ENCODE measurements at regions not wholly inside any gene's neighbourhood (a gene's known extent, or its start where the extent isn't known, plus 50 kb on each side); places are given as distances from the start of the nearest gene placed in this dataset.
A peak's percentile ranks its signal among the peaks of the same experiment; 100 is the strongest.
"Not testable (repeated sequence)": the region's sequence is repeated elsewhere in the genome, so short reads cannot be mapped to it uniquely, and the experiment has no call there.

DNA sequence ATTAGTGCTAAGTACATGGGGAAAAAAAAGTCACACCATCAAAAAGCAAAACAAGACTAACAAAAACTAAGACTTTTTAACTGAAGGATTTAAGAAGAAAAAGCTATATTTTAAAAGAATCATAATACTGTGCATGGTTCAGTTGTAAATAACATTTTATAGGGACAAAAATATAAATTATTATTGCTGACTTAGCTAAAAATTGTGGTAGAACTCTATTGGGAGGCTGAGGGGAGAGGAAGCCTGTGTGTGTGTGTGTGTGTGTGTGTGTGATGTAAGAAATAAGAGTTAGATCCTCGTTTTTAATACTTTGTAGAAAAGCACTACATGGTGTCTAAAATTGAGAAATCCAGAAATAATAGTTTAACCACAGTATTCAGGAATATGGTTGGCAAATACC, 1950.9 kb upstream of the TENM3 start:
- DNase-seq: no peak

DNA sequence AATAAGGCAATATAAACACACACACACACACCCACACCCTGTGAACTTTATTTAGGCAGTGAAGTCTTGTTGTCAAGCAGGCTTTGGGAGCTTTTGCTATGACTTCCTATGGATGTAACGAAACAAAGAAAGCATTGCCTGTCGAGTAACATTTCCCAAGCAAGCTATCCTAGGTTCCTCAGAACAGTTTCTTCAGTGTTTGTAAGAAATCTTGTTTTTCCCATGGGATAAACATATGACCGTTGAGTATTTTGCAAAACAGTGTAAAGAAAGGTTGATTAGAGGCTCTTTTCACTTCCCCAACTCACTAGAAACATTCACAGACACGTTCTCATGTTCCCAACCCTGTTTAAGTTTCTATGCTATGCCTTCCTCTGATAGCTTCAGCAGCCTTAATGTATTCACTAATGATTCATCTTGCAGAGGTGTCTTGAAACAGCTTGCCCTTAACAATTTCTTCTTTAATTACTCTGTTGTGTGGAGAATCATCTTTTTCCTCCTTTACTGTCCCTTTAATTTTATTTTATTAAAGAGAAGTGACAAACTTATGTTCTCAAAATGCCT, 1947.1 kb upstream of the TENM3 start:
- DNase-seq: no peak

DNA sequence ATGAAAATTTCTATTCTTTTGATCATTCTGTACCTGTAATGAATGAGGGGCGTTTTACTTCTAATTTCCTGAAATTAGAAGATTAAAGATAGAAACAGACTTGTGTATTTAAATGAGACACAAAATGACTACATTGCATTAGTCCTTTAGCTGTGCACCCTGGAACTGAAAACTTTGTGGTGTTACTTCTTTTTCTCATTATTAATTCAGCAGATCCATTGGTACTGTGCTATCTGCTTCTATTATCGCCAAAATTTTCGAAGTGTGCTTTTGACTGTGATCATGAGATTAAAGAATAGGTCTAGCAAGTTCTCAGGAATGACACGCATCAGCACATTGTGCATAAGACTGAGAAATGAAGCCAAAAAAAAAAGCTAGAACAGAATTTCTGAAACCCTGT, 1938.9 kb upstream of the TENM3 start:
- DNase-seq: no peak

DNA sequence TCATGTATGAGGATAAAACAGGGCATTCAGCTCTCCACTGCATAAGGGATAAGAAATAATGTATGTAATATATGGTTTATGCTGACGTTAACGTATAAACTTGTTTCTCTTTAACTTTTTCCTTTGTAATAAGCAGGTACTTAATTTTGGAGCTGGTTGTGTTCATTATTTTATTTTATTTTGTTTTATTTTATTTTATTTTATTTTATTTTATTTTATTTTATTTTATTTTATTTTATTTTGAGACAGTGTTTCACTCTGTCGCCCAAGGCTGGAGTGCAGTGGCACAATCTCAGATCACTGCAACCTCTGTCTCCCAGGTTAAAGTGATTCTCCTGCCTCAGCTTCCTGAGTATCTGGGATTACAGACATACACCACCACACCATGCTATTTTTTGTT, 1932.6 kb upstream of the TENM3 start:
- no peak for DNase-seq

DNA sequence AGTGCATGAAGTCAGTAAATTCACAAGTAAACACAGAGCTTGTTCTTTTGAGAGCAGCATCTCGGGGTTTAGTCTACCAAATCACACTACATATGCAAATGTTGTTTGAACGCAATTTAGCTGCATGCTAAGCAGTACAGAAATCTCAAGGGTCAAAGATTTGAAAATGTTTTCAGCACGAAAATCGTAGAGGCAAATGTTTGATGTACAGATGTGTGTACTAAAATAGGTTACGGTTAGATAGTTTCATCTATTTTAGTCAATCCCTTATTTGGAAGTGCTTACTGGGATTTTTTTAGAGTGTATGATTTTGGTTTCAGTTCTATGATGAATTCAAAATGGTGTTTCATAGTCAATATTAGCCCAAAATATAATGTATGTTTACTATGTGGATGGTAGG, 1928.2 kb upstream of the TENM3 start:
- no peak for DNase-seq

DNA sequence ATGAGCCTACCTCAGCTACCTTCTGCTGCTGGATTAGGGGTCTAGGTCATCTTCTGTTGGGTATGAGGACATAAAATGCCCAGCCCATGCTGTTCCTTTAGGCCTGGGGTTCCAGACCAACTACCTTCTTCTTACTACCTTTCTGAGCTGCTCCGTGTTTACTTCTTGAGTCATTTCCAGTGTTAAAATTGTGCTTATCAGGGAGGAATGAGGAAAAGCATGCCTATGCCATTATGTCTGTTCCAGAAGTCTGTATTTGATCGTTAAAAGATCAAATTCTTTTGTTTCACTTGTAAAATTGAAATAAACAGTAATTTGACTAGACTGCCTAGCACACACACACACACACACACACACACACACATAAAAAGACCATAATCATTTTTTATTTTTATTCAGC, 1912.7 kb upstream of the TENM3 start:
- DNase-seq: no peak

DNA sequence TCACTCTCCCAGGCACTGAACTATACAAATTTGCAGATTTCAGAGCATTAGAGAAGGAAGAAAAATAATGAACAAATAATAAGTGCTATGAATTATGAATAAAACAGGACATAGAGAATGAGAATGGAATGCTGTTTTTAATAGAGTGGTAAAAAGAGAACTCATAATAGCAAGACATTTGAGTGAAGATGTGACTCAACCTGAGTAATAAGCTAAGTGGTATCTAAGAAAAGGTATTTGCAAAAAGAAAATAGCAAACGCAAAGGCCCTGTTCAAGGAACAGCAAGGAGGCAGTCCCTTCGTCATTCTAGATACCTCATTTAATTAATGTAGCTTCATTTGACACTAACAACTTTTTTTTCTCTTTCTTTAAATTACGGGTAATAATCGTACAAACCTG, 1910.0 kb upstream of the TENM3 start:
- DNase-seq: no peak

DNA sequence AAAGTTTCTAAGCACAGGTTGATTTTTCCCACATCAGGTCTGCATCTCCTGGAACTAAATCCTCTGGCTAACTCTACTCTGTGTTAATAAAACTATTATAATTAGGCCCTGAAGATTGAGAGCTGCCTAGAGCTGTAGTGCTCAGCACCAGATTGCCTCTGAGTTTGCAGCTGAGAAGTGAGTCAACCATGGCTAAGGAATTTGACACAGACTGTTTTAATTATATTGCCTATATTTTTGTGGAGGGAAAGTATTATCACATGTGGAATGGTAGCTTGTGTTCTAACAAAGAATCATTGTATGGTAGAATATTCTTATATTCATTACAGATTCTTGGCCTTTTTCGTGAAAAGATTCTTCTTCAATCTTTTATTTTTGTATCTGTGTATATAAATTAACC, 1907.6 kb upstream of the TENM3 start:
- no peak for DNase-seq

DNA sequence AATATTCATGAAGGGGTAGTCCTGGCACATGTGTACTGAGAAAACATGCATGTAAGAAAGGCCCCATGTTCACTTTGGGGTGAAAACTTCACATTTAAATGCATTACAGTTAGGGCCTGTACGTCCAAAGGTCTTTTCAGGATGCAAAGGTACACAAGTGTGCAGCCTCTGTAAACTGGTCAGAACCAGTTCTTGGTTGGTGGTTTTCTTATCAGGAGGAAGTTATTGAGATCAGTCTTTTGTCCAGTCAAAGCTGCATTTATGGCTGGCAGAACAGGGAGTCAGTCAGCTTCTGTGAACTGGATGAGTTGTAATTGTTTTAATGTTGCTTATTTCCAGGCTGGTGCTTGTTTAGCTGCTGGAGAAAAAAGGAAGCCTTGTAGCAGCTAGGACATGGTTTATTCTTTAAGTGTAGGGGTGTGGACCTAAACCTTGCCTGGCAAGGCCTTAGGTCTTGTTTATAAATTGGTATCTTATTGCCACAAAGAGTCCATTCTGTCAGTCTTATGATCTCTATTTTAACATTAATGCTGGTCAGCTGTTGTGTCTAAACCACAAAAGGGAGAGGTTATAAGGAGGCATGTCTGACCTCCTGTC, 1906.6 kb upstream of the TENM3 start:
- DNase-seq: peak; percentile 3

DNA sequence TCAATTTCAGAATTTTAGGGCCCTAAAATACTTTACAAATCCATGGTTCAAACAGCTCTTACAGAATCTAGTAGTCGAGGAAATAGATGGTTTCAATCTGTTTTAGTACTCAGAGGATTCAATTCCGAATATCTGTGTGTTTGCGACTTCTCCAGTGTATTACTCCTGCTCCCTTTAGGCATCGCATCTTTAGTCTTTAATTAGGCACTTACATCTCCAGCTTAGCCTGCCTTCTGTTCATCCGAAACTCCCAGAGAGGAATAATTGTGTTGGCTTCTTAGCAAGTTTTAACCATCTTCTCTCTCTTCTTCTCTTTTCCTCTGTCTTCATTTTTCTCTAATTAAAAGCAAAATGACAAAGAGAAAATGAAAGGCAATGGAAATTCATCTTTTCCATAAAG, 1901.3 kb upstream of the TENM3 start:
- no peak for DNase-seq

DNA sequence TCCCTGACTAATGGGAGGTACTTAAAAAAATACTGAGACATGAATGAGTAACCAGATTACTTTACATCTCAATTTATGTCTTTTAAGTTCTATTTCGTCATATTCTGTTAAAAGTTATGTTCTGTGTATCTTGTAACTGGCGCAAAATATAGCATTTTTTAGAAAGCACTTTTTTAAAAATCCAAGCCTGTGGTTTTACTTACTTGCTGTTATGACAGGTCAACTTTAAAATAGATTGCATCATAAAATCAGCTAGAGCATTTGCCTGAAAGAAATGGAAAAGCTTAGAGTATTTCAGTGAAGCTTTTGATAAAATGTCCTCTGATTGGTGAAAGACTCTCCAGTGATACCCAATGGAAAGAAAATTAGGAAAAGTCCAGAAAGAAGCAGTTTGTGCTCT, 1892.3 kb upstream of the TENM3 start:
- DNase-seq: no peak

DNA sequence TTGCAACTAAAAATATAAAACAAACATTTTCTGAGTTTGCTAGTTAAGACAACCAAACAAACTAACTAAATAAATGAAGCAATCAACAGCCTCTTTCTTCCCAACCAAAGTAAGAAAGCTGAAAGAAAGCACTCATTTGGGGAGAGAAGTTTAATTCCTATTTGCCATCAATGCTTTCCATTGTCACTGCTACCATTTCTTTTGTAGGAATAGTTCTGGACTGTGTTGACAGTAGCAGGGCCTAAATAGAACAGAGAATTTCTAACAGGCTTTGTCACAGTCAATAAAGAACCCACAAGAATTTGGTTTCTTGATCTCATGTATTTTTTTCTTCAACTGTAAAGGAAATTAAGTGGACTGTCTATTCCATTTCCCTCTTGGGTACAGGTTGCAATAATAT, 1886.4 kb upstream of the TENM3 start:
- no peak for DNase-seq

DNA sequence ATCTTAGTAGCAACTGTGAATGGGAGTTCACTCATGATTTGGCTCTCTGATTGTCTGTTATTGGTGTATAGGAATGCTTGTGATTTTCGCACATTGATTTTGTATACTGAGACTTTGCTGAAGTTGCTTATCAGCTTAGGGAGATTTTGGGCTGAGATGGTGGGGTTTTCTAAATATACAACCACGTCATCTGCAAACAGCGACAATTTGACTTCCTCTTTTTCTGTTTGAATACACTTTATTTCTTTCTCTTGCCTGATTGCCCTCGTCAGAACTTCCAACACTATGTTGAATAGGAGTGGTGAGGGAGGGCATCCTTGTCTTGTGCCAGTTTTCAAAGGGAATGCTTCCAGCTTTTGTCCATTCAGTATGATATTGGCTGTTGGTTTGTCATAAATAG, 1883.1 kb upstream of the TENM3 start:
- not testable (repeated sequence) for DNase-seq

DNA sequence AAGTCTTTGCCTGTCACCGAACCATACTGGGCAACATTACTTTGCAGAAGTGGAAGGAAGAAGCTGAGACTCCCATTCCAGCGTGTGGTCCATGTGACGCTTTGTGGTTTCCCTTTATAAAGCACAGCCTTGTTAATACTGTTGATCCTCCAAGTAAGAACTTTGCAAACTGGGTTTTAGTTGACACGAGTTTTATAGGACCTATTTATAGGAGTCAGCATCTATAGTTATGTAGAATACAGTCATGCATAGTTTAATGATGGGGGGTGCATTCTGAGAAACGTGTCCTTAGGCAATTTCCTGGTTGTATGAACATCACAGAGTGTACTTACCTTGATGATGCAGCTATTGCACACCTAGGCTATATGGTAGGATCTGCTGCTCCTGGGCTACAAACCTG, 1879.4 kb upstream of the TENM3 start:
- no peak for DNase-seq

DNA sequence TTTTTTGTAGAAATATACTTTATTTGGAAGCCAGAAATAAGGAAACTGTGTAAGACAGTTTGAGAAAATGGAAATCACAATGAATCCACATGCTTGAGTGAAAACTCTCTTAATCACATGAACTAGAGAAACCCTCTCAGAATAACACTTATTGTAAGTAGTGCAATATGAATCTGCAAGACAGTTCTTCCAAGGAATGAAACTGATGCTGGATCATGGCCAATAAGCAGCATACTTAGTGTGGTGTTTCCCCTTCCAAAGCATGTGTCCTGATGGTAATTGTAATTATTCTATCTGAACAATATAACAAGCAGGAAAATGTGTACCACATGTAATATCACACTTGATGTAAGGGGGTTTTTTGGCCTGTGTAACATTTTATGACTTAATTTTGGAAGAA, 1870.5 kb upstream of the TENM3 start:
- DNase-seq: no peak

DNA sequence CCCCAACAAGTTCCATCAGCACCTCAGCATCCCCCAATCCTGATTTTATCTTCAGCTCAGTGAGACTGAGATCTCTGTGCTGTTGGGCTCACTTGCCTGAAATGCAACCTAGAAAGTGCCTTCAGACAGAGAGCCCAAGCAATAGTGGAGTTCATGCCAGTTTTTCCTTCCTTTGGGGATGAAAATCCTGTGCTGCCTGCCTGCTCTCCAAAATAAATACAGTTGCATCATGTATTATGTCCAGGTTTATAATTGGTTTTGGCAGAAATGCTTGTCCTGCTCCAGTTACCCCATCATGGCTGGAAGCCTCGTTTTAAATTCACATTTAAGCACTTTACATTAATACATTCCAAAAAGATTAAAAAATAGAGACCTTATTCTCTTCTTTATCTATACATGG, 1865.5 kb upstream of the TENM3 start:
- no peak for DNase-seq

DNA sequence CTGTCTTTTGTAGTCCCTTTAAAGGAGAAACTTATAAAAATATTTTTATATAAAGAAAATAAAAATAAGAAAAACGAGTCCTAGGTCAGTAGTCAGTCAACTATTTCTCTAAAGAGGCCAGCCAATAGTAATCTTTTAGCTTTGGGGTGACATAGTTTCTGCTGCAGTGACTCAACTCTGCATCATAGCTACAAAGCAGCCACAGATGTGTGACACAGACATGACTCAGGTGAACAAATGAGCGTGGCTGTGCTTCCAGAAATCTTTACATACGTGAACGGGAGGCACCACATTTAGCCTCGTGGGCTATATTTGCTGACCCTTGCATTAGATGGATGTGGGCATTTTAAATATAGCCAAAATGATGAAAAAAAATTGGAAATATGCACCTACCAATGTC, 1862.5 kb upstream of the TENM3 start:
- DNase-seq: no peak

DNA sequence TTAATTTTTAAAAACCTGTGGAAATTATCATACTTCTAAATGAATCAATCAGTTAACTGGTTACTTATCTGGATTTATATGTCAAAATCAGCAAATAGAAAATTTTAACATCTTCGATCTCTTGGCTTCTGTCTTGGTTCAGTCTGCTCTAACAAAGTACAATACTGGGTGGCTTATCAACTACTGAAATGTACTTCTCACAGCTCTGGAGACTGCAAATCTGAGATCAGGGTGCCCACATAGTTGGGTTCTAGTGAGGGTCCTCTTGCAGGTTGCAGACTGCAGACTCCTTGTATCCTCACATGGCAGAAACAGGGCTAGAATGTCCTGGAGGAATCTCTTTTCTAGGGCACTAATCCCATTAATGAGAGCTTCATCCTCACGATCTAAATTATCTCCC, 1851.6 kb upstream of the TENM3 start:
- DNase-seq: no peak

DNA sequence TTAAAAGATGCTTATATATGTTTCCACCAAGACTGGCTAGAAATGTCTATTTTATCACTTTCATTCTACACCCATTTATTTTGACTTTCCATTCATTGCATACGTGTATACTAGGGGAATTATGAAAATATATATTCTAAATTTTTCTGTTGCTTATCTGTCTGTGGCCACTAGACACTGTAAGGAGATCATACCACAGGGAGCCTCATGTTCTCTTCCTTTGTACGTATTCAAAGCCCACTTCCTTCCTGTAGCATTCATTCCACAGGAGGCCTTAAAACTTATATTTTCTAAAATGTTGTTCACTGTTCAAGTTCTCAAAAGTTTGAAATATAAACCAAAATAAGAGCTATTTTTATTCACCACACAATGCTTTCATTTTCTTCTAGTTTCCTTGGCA, 1848.9 kb upstream of the TENM3 start:
- no peak for DNase-seq

DNA sequence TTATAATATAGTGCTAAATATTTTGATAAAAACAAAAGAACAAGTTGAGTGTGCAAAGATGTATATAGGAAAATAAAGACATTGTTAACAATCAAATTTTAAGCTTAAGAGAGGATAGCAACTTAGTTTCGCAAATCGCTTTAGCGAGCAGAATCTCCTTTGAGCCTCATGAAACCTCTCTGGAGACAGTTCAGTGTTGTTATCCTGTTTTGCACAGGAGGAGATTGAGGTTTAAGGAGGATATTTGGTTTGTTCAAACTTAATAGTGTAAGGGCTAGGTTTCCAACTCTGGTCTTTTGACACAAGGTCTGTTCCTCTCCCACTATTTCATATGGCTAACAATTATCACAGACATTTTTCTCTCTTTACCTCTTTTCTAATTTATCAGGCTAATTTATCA, 1848.5 kb upstream of the TENM3 start:
- DNase-seq: no peak

DNA sequence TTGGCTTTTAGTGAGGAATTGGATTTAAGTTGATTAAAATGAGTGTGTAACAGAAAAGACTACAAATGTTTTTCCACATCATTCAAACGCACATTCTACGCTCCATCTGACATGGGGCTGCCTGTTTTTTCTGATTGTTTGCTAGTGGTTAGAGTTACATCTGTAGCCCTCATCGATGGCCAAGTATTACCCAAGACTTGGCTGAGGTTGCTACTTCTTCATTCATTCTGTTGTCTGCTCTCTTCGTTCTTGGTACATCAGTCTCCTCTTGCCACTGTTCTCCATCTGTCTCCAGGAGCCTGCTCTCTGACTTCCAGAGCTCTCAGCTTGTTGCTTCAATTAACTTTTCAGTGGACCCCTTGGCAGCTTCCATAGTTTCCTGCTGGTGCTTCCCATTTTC, 1844.6 kb upstream of the TENM3 start:
- DNase-seq: no peak

DNA sequence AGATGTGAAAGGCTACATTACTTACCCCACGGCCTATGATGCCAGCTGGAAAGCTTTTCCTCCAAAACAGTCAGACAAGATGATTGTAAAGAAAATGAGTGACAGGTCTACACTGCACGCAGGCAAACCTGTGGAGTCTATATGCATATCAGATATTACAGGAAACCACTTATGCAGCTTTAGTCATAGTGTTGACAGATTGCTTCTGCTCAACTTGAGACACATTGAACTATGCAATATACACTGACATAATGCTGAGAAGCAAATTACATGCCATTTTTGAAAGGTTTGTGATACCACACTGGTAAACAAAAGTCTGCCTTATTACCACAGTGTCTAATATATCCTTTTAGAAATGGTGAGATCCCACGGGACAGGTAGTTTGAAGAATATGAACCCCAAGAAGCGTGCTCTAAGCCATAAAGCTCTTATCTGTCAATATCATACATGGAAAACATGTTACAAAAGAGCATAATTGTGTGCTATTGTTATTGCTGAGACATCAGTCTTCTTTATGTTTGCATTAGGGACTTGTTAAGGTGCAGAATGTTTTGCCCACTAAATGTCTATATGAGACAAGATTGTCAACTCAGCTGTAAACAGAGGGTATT, 1835.8 kb upstream of the TENM3 start:
- DNase-seq: no peak

DNA sequence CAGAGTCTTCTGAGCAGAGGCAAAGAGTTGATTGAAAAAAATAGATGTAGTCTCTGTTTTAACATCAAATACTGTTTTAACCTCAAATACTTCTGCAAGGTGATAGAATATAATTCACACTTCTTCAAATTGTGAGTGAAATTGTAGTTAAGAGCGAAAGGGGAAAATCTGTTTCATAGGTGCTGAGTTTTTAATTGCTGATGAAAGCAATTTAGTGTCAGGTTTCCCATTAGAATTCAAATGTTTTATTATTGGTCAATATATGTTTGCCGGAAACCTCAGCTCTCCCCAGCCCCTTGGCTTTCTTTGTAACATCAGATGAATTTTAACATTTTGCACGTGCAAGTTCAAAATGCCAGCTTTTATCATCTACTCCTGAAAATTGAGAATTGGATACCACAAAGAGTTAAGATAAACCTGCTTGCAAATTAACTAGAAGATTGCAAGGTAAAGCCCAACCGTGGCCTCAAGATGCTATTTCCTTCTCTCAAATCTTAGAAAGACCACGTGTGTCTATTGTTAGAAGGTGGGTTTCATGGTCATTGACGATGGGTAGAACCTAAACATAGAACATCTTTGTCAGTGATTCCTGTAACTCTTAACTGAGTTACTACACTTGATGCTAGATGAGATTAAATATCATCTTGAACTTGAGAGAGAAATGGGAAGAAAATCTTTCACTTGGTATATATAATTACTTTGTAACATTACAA, 1824.2 kb upstream of the TENM3 start:
- no peak for DNase-seq

Measured in left kidney (tissue), 1 donor.